ENCODE measurements at regions not wholly inside any gene's neighbourhood (a gene's known extent, or its start where the extent isn't known, plus 50 kb on each side); places are given as distances from the start of the nearest gene placed in this dataset.
"Not testable (repeated sequence)": the region's sequence is repeated elsewhere in the genome, so short reads cannot be mapped to it uniquely, and the experiment has no call there.

- peak overlapping the region; percentile 45 for H3K9ac ChIP-seq (ENCODE audit: low read depth, low read length)
- H3K4me2 ChIP-seq (ENCODE audit: low read length), result peak overlapping the region; percentile 22
- no peaks in the 10 kb centered on the region for H3K9me3 ChIP-seq (replicated peaks; ENCODE audit: low read length)
- H3K36me3 ChIP-seq (ENCODE audit: insufficient read depth, low read length), result no peaks in the 10 kb centered on the region
- H3K4me1 ChIP-seq (ENCODE audit: control insufficient read depth, insufficient read depth, low read length), result peaks cover 56% of the 10 kb centered on the region
- peak overlapping the region; percentile 33 for H3K4me3 ChIP-seq (ENCODE audit: low read length)
- H3K27me3 ChIP-seq (ENCODE audit: control insufficient read depth, insufficient read depth, low read length), result no peaks in the 10 kb centered on the region
These were observed 217.7 kb upstream of the KCND2 start for GRCh38 chr7:120055300-120055699.

- no peak overlapping the region for H3K4me2 ChIP-seq (ENCODE audit: low read length)
- H3K27me3 ChIP-seq (ENCODE audit: control insufficient read depth, insufficient read depth, low read length), result no peaks in the 10 kb centered on the region
- no peak overlapping the region for H3K4me3 ChIP-seq (ENCODE audit: low read length)
- H3K9ac ChIP-seq (ENCODE audit: low read depth, low read length), result no peak overlapping the region
- H3K4me1 ChIP-seq (ENCODE audit: control insufficient read depth, insufficient read depth, low read length), result peaks cover 52% of the 10 kb centered on the region
- H3K9me3 ChIP-seq (replicated peaks; ENCODE audit: low read length), result no peaks in the 10 kb centered on the region
- no peaks in the 10 kb centered on the region for H3K36me3 ChIP-seq (ENCODE audit: insufficient read depth, low read length)
These were observed 216.7 kb upstream of the KCND2 start for GRCh38 chr7:120056227-120056626.

GRCh38 chr7:120059641-120060040, 213.3 kb upstream of the KCND2 start:
- Histone ChIP-seq H3K27me3 (ENCODE audit: control insufficient read depth, insufficient read depth, low read length) (no peaks in the 10 kb centered on the region), H3K4me3 (ENCODE audit: low read length) (no peak overlapping the region), H3K4me2 (ENCODE audit: low read length) (no peak overlapping the region)

GRCh38 chr7:120060281-120060680, 212.7 kb upstream of the KCND2 start:
- H3K36me3 ChIP-seq (ENCODE audit: insufficient read depth, low read length), result no peaks in the 10 kb centered on the region
- peaks cover 19% of the 10 kb centered on the region for H3K4me1 ChIP-seq (ENCODE audit: control insufficient read depth, insufficient read depth, low read length)
- no peaks in the 10 kb centered on the region for H3K9me3 ChIP-seq (replicated peaks; ENCODE audit: low read length)
- H3K9ac ChIP-seq (ENCODE audit: low read depth, low read length), result no peak overlapping the region
- H3K4me3 ChIP-seq (ENCODE audit: low read length), result no peak overlapping the region
- H3K4me2 ChIP-seq (ENCODE audit: low read length), result no peak overlapping the region
- H3K27me3 ChIP-seq (ENCODE audit: control insufficient read depth, insufficient read depth, low read length), result no peaks in the 10 kb centered on the region

More at GRCh38 chr7:120059641-120060040, 213.3 kb upstream of the KCND2 start:
- Histone ChIP-seq H3K4me1 (ENCODE audit: control insufficient read depth, insufficient read depth, low read length) (peaks cover 26% of the 10 kb centered on the region), H3K9me3 (replicated peaks; ENCODE audit: low read length) (no peaks in the 10 kb centered on the region), H3K36me3 (ENCODE audit: insufficient read depth, low read length) (no peaks in the 10 kb centered on the region), H3K9ac (ENCODE audit: low read depth, low read length) (no peak overlapping the region)

GRCh38 chr7:120060875-120061274, 212.1 kb upstream of the KCND2 start:
- Histone ChIP-seq H3K4me3 (ENCODE audit: low read length) (no peak overlapping the region), H3K4me1 (ENCODE audit: control insufficient read depth, insufficient read depth, low read length) (peaks cover 13% of the 10 kb centered on the region), H3K27me3 (ENCODE audit: control insufficient read depth, insufficient read depth, low read length) (no peaks in the 10 kb centered on the region), H3K36me3 (ENCODE audit: insufficient read depth, low read length) (no peaks in the 10 kb centered on the region), H3K9ac (ENCODE audit: low read depth, low read length) (no peak overlapping the region), H3K9me3 (replicated peaks; ENCODE audit: low read length) (no peaks in the 10 kb centered on the region), H3K4me2 (ENCODE audit: low read length) (no peak overlapping the region)

- no peak overlapping the region for H3K4me2 ChIP-seq (ENCODE audit: low read length)
- no peaks in the 10 kb centered on the region for H3K9me3 ChIP-seq (replicated peaks; ENCODE audit: low read length)
- H3K36me3 ChIP-seq (ENCODE audit: insufficient read depth, low read length), result no peaks in the 10 kb centered on the region
- H3K27me3 ChIP-seq (ENCODE audit: control insufficient read depth, insufficient read depth, low read length), result no peaks in the 10 kb centered on the region
- H3K9ac ChIP-seq (ENCODE audit: low read depth, low read length), result peak overlapping the region; percentile 53
- no peak overlapping the region for H3K4me3 ChIP-seq (ENCODE audit: low read length)
- peaks cover 12% of the 10 kb centered on the region for H3K4me1 ChIP-seq (ENCODE audit: control insufficient read depth, insufficient read depth, low read length)
These were observed 208.4 kb upstream of the KCND2 start for GRCh38 chr7:120064565-120064964.

- not testable (repeated sequence) for H3K27me3 ChIP-seq (ENCODE audit: control insufficient read depth, insufficient read depth, low read length); H3K4me2 ChIP-seq (ENCODE audit: low read length); H3K36me3 ChIP-seq (ENCODE audit: insufficient read depth, low read length); H3K9ac ChIP-seq (ENCODE audit: low read depth, low read length); H3K9me3 ChIP-seq (replicated peaks; ENCODE audit: low read length); H3K4me1 ChIP-seq (ENCODE audit: control insufficient read depth, insufficient read depth, low read length); H3K4me3 ChIP-seq (ENCODE audit: low read length)
These were observed 206.1 kb upstream of the KCND2 start for GRCh38 chr7:120066898-120067297.

- Histone ChIP-seq H3K9ac (ENCODE audit: low read depth, low read length) (no peak overlapping the region), H3K4me1 (ENCODE audit: control insufficient read depth, insufficient read depth, low read length) (no peaks in the 10 kb centered on the region), H3K4me2 (ENCODE audit: low read length) (no peak overlapping the region), H3K27me3 (ENCODE audit: control insufficient read depth, insufficient read depth, low read length) (no peaks in the 10 kb centered on the region), H3K36me3 (ENCODE audit: insufficient read depth, low read length) (no peaks in the 10 kb centered on the region), H3K9me3 (replicated peaks; ENCODE audit: low read length) (no peaks in the 10 kb centered on the region), H3K4me3 (ENCODE audit: low read length) (no peak overlapping the region)
These were observed 202.8 kb upstream of the KCND2 start for GRCh38 chr7:120070201-120070600.

- Histone ChIP-seq H3K27me3 (ENCODE audit: control insufficient read depth, insufficient read depth, low read length) (no peaks in the 10 kb centered on the region), H3K9me3 (replicated peaks; ENCODE audit: low read length) (no peaks in the 10 kb centered on the region), H3K4me2 (ENCODE audit: low read length) (no peak overlapping the region), H3K4me3 (ENCODE audit: low read length) (no peak overlapping the region), H3K9ac (ENCODE audit: low read depth, low read length) (no peak overlapping the region), H3K4me1 (ENCODE audit: control insufficient read depth, insufficient read depth, low read length) (no peaks in the 10 kb centered on the region), H3K36me3 (ENCODE audit: insufficient read depth, low read length) (no peaks in the 10 kb centered on the region)
These were observed 195.2 kb upstream of the KCND2 start for GRCh38 chr7:120077777-120078176.

GRCh38 chr7:120079022-120079421, 194.0 kb upstream of the KCND2 start:
- no peaks in the 10 kb centered on the region for H3K27me3 ChIP-seq (ENCODE audit: control insufficient read depth, insufficient read depth, low read length)
- H3K9me3 ChIP-seq (replicated peaks; ENCODE audit: low read length), result no peaks in the 10 kb centered on the region
- H3K9ac ChIP-seq (ENCODE audit: low read depth, low read length), result no peak overlapping the region

GRCh38 chr7:120079704-120080103, 193.3 kb upstream of the KCND2 start:
- no peak overlapping the region for H3K4me2 ChIP-seq (ENCODE audit: low read length)
- no peaks in the 10 kb centered on the region for H3K9me3 ChIP-seq (replicated peaks; ENCODE audit: low read length)
- no peak overlapping the region for H3K9ac ChIP-seq (ENCODE audit: low read depth, low read length)
- H3K27me3 ChIP-seq (ENCODE audit: control insufficient read depth, insufficient read depth, low read length), result no peaks in the 10 kb centered on the region
- no peak overlapping the region for H3K4me3 ChIP-seq (ENCODE audit: low read length)
- H3K4me1 ChIP-seq (ENCODE audit: control insufficient read depth, insufficient read depth, low read length), result no peaks in the 10 kb centered on the region
- no peaks in the 10 kb centered on the region for H3K36me3 ChIP-seq (ENCODE audit: insufficient read depth, low read length)

More at GRCh38 chr7:120079022-120079421, 194.0 kb upstream of the KCND2 start:
- Histone ChIP-seq H3K4me3 (ENCODE audit: low read length) (no peak overlapping the region), H3K4me1 (ENCODE audit: control insufficient read depth, insufficient read depth, low read length) (no peaks in the 10 kb centered on the region), H3K36me3 (ENCODE audit: insufficient read depth, low read length) (no peaks in the 10 kb centered on the region), H3K4me2 (ENCODE audit: low read length) (no peak overlapping the region)

GRCh38 chr7:120086468-120086867, 186.5 kb upstream of the KCND2 start:
- H3K4me3 ChIP-seq (ENCODE audit: low read length); H3K9me3 ChIP-seq (replicated peaks; ENCODE audit: low read length); H3K9ac ChIP-seq (ENCODE audit: low read depth, low read length); H3K4me2 ChIP-seq (ENCODE audit: low read length); H3K36me3 ChIP-seq (ENCODE audit: insufficient read depth, low read length); H3K4me1 ChIP-seq (ENCODE audit: control insufficient read depth, insufficient read depth, low read length); H3K27me3 ChIP-seq (ENCODE audit: control insufficient read depth, insufficient read depth, low read length): not testable (repeated sequence)
